Activated T-helper 2 cell treated with anti-CD3 and anti-CD28 coated beads, Interferon-gamma antibody, Interleukin-2, Interleukin-4, amounts not matched to agents 10 μg/mL and 5 μg/mL and 100 μg/mL, durations not matched to agents 14 hours and 24 hours and 36 hours (primary cell): ENCODE measurements at regions not wholly inside any gene's neighbourhood (a gene's known extent, or its start where the extent isn't known, plus 50 kb on each side); places are given as distances from the start of the nearest gene placed in this dataset.

ENCODE experiments used
- DNase-seq: peaks from one replicate; pipeline ENCODE4 v3.0.0; 2021; ENCODE audit warnings: low spot score
- H3K27ac Mint-ChIP-seq: one replicate; pipeline ENCODE4 v1.8.0; 2021; ENCODE audit warnings: mixed read lengths
- H3K27me3 Mint-ChIP-seq: one replicate; pipeline ENCODE4 v1.8.0; 2021; ENCODE audit warnings: low read depth, mixed read lengths
- H3K36me3 Mint-ChIP-seq: one replicate; pipeline ENCODE4 v1.8.0; 2021; ENCODE audit warnings: low read depth, mixed read lengths
- H3K4me1 Mint-ChIP-seq: one replicate; pipeline ENCODE4 v1.8.0; 2021; ENCODE audit warnings: low read depth, mixed read lengths
- H3K4me3 Mint-ChIP-seq: one replicate; pipeline ENCODE4 v1.8.0; 2021; ENCODE audit warnings: low read depth, mild to moderate bottlenecking, moderate library complexity, mixed read lengths
- H3K9me3 Mint-ChIP-seq: one replicate; pipeline ENCODE4 v1.8.0; 2021; ENCODE audit warnings: mixed read lengths
- intact Hi-C: fragments of 100-400 bp; cut with micrococcal nuclease; formaldehyde crosslinking; loops from one replicate; pipeline ENCODE4 v1.15.1; 2023

- H3K4me3 Mint-ChIP-seq: no peak overlapping the region
- H3K36me3 Mint-ChIP-seq: no peaks in the 10 kb centered on the region
- no peak overlapping the region for H3K27ac Mint-ChIP-seq
- no peaks in the 10 kb centered on the region for H3K27me3 Mint-ChIP-seq
- intact Hi-C loops: no loop called here
- H3K4me1 Mint-ChIP-seq: no peaks in the 10 kb centered on the region
- no peak for DNase-seq
- peaks cover 54% of the 10 kb centered on the region for H3K9me3 Mint-ChIP-seq
These were observed 313.1 kb upstream of the PTPRD start for GRCh38 chr9:10925896-10926295.

GRCh38 chr9:10928372-10928771, 315.6 kb upstream of the PTPRD start:
- H3K27me3 Mint-ChIP-seq: no peaks in the 10 kb centered on the region
- H3K36me3 Mint-ChIP-seq: no peaks in the 10 kb centered on the region
- H3K4me1 Mint-ChIP-seq: no peaks in the 10 kb centered on the region
- H3K9me3 Mint-ChIP-seq: peaks cover 46% of the 10 kb centered on the region
- no peak for DNase-seq
- H3K27ac Mint-ChIP-seq: no peak overlapping the region
- H3K4me3 Mint-ChIP-seq: no peak overlapping the region
- intact Hi-C loops: no loop called here

GRCh38 chr9:10930081-10930480, 317.3 kb upstream of the PTPRD start:
- Mint-ChIP-seq H3K4me3 (no peak overlapping the region), H3K9me3 (peaks cover 39% of the 10 kb centered on the region), H3K36me3 (no peaks in the 10 kb centered on the region), H3K4me1 (no peaks in the 10 kb centered on the region), H3K27ac (no peak overlapping the region), H3K27me3 (no peaks in the 10 kb centered on the region)
- intact Hi-C loops: no loop called here
- DNase-seq: no peak

- Mint-ChIP-seq H3K27ac (no peak overlapping the region), H3K4me3 (no peak overlapping the region), H3K9me3 (peaks cover 34% of the 10 kb centered on the region), H3K27me3 (no peaks in the 10 kb centered on the region), H3K36me3 (no peaks in the 10 kb centered on the region), H3K4me1 (no peaks in the 10 kb centered on the region)
- intact Hi-C loops: no loop called here
- DNase-seq: no peak
These were observed 334.0 kb upstream of the PTPRD start for GRCh38 chr9:10946676-10947410.

GRCh38 chr9:10957878-10958277, 345.1 kb upstream of the PTPRD start:
- H3K4me1 Mint-ChIP-seq: no peaks in the 10 kb centered on the region
- DNase-seq: no peak
- H3K4me3 Mint-ChIP-seq: no peak overlapping the region
- no peaks in the 10 kb centered on the region for H3K27me3 Mint-ChIP-seq
- peaks cover 19% of the 10 kb centered on the region for H3K9me3 Mint-ChIP-seq
- H3K36me3 Mint-ChIP-seq: no peaks in the 10 kb centered on the region
- intact Hi-C loops: no loop called here
- H3K27ac Mint-ChIP-seq: no peak overlapping the region

- peaks cover 42% of the 10 kb centered on the region for H3K9me3 Mint-ChIP-seq
- no peak overlapping the region for H3K27ac Mint-ChIP-seq
- DNase-seq: no peak
- H3K36me3 Mint-ChIP-seq: no peaks in the 10 kb centered on the region
- H3K4me3 Mint-ChIP-seq: no peak overlapping the region
- intact Hi-C loops: no loop called here
- H3K27me3 Mint-ChIP-seq: no peaks in the 10 kb centered on the region
- H3K4me1 Mint-ChIP-seq: no peaks in the 10 kb centered on the region
These were observed 349.1 kb upstream of the PTPRD start for GRCh38 chr9:10961883-10962282.

- Mint-ChIP-seq H3K4me3 (no peak overlapping the region), H3K36me3 (no peaks in the 10 kb centered on the region), H3K27me3 (no peaks in the 10 kb centered on the region), H3K4me1 (no peaks in the 10 kb centered on the region), H3K27ac (no peak overlapping the region), H3K9me3 (peaks cover 36% of the 10 kb centered on the region)
- no peak for DNase-seq
- intact Hi-C loops: no loop called here
These were observed 370.4 kb upstream of the PTPRD start for GRCh38 chr9:10983251-10983650.

- Mint-ChIP-seq H3K27me3 (no peaks in the 10 kb centered on the region), H3K4me3 (no peak overlapping the region), H3K36me3 (no peaks in the 10 kb centered on the region), H3K4me1 (no peaks in the 10 kb centered on the region), H3K9me3 (peaks cover 36% of the 10 kb centered on the region), H3K27ac (no peak overlapping the region)
- intact Hi-C loops: no loop called here
- no peak for DNase-seq
These were observed 386.8 kb upstream of the PTPRD start for GRCh38 chr9:10999646-11000045.

GRCh38 chr9:11001546-11001945, 388.7 kb upstream of the PTPRD start:
- no peaks in the 10 kb centered on the region for H3K27me3 Mint-ChIP-seq
- no peak overlapping the region for H3K4me3 Mint-ChIP-seq
- H3K9me3 Mint-ChIP-seq: peaks cover 33% of the 10 kb centered on the region
- H3K36me3 Mint-ChIP-seq: no peaks in the 10 kb centered on the region
- H3K4me1 Mint-ChIP-seq: no peaks in the 10 kb centered on the region
- DNase-seq: no peak
- intact Hi-C loops: no loop called here
- H3K27ac Mint-ChIP-seq: no peak overlapping the region

- intact Hi-C loops: no loop called here
- H3K27ac Mint-ChIP-seq: no peak overlapping the region
These were observed 389.9 kb upstream of the PTPRD start for GRCh38 chr9:11002705-11003104.

GRCh38 chr9:11003836-11004235, 391.0 kb upstream of the PTPRD start:
- Mint-ChIP-seq H3K4me3 (no peak overlapping the region), H3K9me3 (peaks cover 45% of the 10 kb centered on the region), H3K36me3 (no peaks in the 10 kb centered on the region), H3K27me3 (no peaks in the 10 kb centered on the region), H3K27ac (no peak overlapping the region), H3K4me1 (no peaks in the 10 kb centered on the region)
- no peak for DNase-seq
- intact Hi-C loops: no loop called here

More at GRCh38 chr9:11002705-11003104, 389.9 kb upstream of the PTPRD start:
- Mint-ChIP-seq H3K36me3 (no peaks in the 10 kb centered on the region), H3K9me3 (peaks cover 38% of the 10 kb centered on the region), H3K4me1 (no peaks in the 10 kb centered on the region), H3K4me3 (no peak overlapping the region), H3K27me3 (no peaks in the 10 kb centered on the region)
- DNase-seq: no peak

GRCh38 chr9:11011696-11012095, 398.9 kb upstream of the PTPRD start:
- intact Hi-C loops: no loop called here
- Mint-ChIP-seq H3K27ac (no peak overlapping the region), H3K27me3 (no peaks in the 10 kb centered on the region), H3K9me3 (peaks cover 70% of the 10 kb centered on the region), H3K4me3 (no peak overlapping the region), H3K4me1 (no peaks in the 10 kb centered on the region), H3K36me3 (no peaks in the 10 kb centered on the region)
- no peak for DNase-seq

GRCh38 chr9:11016081-11016480, 403.3 kb upstream of the PTPRD start:
- no peaks in the 10 kb centered on the region for H3K36me3 Mint-ChIP-seq

GRCh38 chr9:11023201-11023600, 410.4 kb upstream of the PTPRD start:
- no peaks in the 10 kb centered on the region for H3K36me3 Mint-ChIP-seq
- no peaks in the 10 kb centered on the region for H3K4me1 Mint-ChIP-seq
- H3K9me3 Mint-ChIP-seq: peaks cover 53% of the 10 kb centered on the region
- no peak for DNase-seq
- H3K27ac Mint-ChIP-seq: no peak overlapping the region
- intact Hi-C loops: no loop called here
- no peaks in the 10 kb centered on the region for H3K27me3 Mint-ChIP-seq
- H3K4me3 Mint-ChIP-seq: no peak overlapping the region

More at GRCh38 chr9:11016081-11016480, 403.3 kb upstream of the PTPRD start:
- Mint-ChIP-seq H3K27me3 (no peaks in the 10 kb centered on the region), H3K4me3 (no peak overlapping the region), H3K9me3 (peaks cover 63% of the 10 kb centered on the region), H3K4me1 (no peaks in the 10 kb centered on the region), H3K27ac (no peak overlapping the region)
- DNase-seq: no peak
- intact Hi-C loops: no loop called here
